ENCODE measurements at regions not wholly inside any gene's neighbourhood (a gene's known extent, or its start where the extent isn't known, plus 50 kb on each side); places are given as distances from the start of the nearest gene placed in this dataset.
A peak's percentile ranks its signal among the peaks of the same experiment; 100 is the strongest.

DNA sequence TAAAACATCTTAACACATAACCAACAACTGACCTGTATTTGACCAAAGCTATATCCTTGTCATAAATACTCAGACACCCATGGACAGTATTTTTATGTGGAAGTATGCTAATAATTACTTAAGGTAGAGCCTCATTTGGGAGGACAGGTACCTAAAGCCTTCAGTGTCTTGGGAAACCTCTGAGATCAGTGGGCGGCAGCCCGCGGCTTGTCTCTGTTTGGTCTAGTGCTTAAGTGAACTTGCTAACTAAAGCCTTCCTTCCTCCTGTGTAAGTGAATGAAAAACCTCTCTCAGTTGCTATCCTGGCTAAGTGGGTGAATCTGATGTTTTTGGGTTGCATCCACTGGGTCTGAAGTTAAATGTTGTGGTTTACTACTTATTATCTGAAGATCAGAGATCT, 144.5 kb upstream of the AGR3 start:
- no peak for DNase-seq

DNA sequence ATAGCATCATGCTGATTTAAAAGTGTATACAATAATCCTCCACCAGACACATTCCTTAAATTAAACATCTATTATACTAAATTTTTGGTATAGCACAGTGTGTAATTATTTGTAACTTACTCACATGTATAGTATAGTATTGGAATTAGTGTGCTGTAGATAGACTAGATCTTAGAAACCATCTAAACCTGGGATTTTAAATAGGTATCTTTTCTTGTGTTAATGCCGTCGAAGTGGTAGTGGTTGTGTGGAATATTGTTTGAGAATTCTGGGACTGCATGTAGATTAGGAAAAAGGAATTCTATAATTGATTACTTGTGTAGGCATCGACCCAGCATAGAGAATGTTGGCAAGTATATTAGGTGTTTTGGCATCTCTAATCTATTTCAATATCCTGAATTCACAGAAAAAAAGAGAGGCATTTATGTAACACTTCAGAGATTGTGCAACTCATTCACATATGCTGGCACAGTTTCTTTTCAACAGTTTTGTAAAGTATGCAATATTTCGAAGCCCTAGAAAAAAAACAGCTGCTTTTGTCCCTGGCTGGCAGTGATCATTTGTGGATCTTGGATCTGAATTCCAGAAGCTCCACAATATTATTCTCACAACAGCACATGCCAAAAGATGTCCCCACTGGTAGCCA, 145.5 kb upstream of the AGR3 start:
- peak overlapping the region in 1 of 12 donors; percentile 66 for H3K27ac ChIP-seq
- H3K4me3 ChIP-seq = no peak overlapping the region
- intact Hi-C loops (cut with DNase I) = loop anchor here in 1 of 10 donors (5.0 kb wide), 1 partner anchor 270 kb away; the partner anchor contains the start of gene AHR
- WGBS, 4 donors = 84 to 89% (median 86%) methylated on average over 4 of the region's 4 CpGs
- TF ChIP-seq, protein P1, sequence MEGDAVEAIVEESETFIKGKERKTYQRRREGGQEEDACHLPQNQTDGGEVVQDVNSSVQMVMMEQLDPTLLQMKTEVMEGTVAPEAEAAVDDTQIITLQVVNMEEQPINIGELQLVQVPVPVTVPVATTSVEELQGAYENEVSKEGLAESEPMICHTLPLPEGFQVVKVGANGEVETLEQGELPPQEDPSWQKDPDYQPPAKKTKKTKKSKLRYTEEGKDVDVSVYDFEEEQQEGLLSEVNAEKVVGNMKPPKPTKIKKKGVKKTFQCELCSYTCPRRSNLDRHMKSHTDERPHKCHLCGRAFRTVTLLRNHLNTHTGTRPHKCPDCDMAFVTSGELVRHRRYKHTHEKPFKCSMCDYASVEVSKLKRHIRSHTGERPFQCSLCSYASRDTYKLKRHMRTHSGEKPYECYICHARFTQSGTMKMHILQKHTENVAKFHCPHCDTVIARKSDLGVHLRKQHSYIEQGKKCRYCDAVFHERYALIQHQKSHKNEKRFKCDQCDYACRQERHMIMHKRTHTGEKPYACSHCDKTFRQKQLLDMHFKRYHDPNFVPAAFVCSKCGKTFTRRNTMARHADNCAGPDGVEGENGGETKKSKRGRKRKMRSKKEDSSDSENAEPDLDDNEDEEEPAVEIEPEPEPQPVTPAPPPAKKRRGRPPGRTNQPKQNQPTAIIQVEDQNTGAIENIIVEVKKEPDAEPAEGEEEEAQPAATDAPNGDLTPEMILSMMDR (IDR thresholded peaks at IDR 0.05) = no peak
- TF ChIP-seq POLR2A (IDR thresholded peaks at IDR 0.05) = no peak
- peaks cover 0 to 44% (median 0%) of the 10 kb centered on the region in 12 donors for H3K4me1 ChIP-seq
- H3K27me3 ChIP-seq = no peaks in the 10 kb centered on the region
- peaks cover 0 to 8% (median 0%) of the 10 kb centered on the region in 12 donors for H3K9me3 ChIP-seq
- ATAC-seq = peak in 1 of 4 donors; percentile 18
- H3K36me3 ChIP-seq = no peaks in the 10 kb centered on the region
- DNase-seq = no peak

More for the DNA sequence above, 144.5 kb upstream of the AGR3 start:
- intact Hi-C loops (cut with DNase I) = loop anchor here in 1 of 10 donors (5.0 kb wide), 1 partner anchor 271 kb away; the partner anchor contains the start of gene AHR
- peaks cover 0 to 8% (median 0%) of the 10 kb centered on the region in 12 donors for H3K9me3 ChIP-seq
- no peak overlapping the region for H3K4me3 ChIP-seq
- no peak for TF ChIP-seq POLR2A (IDR thresholded peaks at IDR 0.05)
- TF ChIP-seq, protein P1 (IDR thresholded peaks at IDR 0.05) = no peak
- ATAC-seq = no peak
- H3K27ac ChIP-seq = no peak overlapping the region
- no peaks in the 10 kb centered on the region for H3K36me3 ChIP-seq
- peaks cover 0 to 41% (median 0%) of the 10 kb centered on the region in 12 donors for H3K4me1 ChIP-seq
- no peaks in the 10 kb centered on the region for H3K27me3 ChIP-seq
- 86 to 96% (median 94%) methylated on average over 3 of the region's 3 CpGs for WGBS, 4 donors

DNA sequence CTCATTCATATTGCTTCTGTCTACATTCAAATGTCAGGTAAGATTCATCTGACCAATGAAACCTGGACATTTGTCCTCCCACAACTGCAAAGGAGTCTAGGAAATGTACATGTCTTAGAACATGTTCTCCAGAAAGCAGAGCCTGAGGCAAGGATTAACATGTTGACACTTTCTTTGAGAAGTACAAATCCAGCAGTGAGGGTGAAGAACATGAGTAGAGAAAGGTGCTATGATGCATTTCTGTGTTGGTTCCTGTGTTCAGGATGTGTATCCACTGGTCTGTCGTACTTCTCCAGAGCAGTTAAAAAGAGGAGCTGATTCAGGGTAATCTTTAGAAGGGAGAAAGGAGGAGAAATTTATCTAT, 146.0 kb upstream of the AGR3 start:
- H3K9me3 ChIP-seq = peaks cover 0 to 8% (median 0%) of the 10 kb centered on the region in 12 donors
- peak overlapping the region in 1 of 12 donors; percentile 66 for H3K27ac ChIP-seq
- WGBS, 4 donors = 86 to 96% (median 93%) methylated on average over 1 of the region's 1 CpG
- no peaks in the 10 kb centered on the region for H3K36me3 ChIP-seq
- ATAC-seq (no peak), DNase-seq (no peak)
- H3K4me1 ChIP-seq = peaks cover 0 to 44% (median 0%) of the 10 kb centered on the region in 12 donors
- no peak overlapping the region for H3K4me3 ChIP-seq
- intact Hi-C loops (cut with DNase I) = loop anchor here in 1 of 10 donors (5.0 kb wide), 1 partner anchor 270 kb away; the partner anchor contains the start of gene AHR
- no peaks in the 10 kb centered on the region for H3K27me3 ChIP-seq
- TF ChIP-seq, protein P1 (IDR thresholded peaks at IDR 0.05) = no peak
- TF ChIP-seq POLR2A (IDR thresholded peaks at IDR 0.05) = no peak

DNA sequence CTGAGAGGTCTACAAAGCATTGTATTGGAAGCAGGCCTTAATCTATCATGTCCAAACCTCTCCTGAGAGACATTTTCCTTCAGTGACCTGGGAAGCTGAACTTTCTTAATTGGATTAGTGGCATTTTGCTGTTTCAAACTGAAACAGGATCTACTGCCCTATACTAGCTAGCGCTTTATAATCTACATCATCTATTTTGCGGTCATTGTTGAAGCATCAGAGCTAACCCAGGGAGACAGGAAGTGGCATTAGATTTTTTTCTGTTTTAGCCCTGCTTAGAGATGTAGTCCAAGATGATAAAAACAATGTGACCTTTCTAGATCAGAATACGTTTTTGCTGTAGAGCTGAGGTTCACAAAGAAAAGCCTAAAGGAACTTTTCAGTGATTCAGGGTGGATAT, 147.4 kb upstream of the AGR3 start:
- peak overlapping the region in 1 of 12 donors; percentile 66 for H3K27ac ChIP-seq
- TF ChIP-seq, protein P1 (IDR thresholded peaks at IDR 0.05) = no peak
- no peak for TF ChIP-seq POLR2A (IDR thresholded peaks at IDR 0.05)

More for the DNA sequence above, 147.4 kb upstream of the AGR3 start:
- Histone ChIP-seq H3K4me1 (peaks cover 0 to 44% (median 0%) of the 10 kb centered on the region in 12 donors), H3K9me3 (peaks cover 0 to 8% (median 0%) of the 10 kb centered on the region in 12 donors), H3K36me3 (no peaks in the 10 kb centered on the region), H3K4me3 (no peak overlapping the region), H3K27me3 (no peaks in the 10 kb centered on the region)
- ATAC-seq (peak in 1 of 4 donors; percentile 11), DNase-seq (no peak)
- intact Hi-C loops (cut with DNase I) = loop anchor here in 1 of 10 donors (5.0 kb wide), 1 partner anchor 268 kb away; the partner anchor contains the start of gene AHR
- 86 to 94% (median 91%) methylated on average over 3 of the region's 3 CpGs for WGBS, 4 donors
